ENCODE measurements at regions not wholly inside any gene's neighbourhood (a gene's known extent, or its start where the extent isn't known, plus 50 kb on each side); places are given as distances from the start of the nearest gene placed in this dataset.

GRCh38 chr6:10465629-10466499, 51.0 kb upstream of the TFAP2A start:
- peak; percentile 22 for DNase-seq (ENCODE audit: low spot score)
